Activated T-cell treated with anti-CD3 and anti-CD28 coated beads, Interleukin-2, amount 50 U/mL, for 24 hours (primary cell): ENCODE measurements at regions not wholly inside any gene's neighbourhood (a gene's known extent, or its start where the extent isn't known, plus 50 kb on each side); places are given as distances from the start of the nearest gene placed in this dataset.
A peak's percentile ranks its signal among the peaks of the same experiment; 100 is the strongest.
"Not testable (repeated sequence)": the region's sequence is repeated elsewhere in the genome, so short reads cannot be mapped to it uniquely, and the experiment has no call there.

Experiments
- DNase-seq: peaks from one replicate; pipeline ENCODE4 v3.0.0-alpha.2; 2020
- H3K27ac Mint-ChIP-seq: 2 replicates; pipeline ENCODE4 v1.8.0; 2020; ENCODE audit warnings: mild to moderate bottlenecking, mixed read lengths
- H3K27me3 Mint-ChIP-seq: 2 replicates; pipeline ENCODE4 v1.8.0; 2020; ENCODE audit warnings: mixed read lengths
- H3K36me3 Mint-ChIP-seq: 2 replicates; pipeline ENCODE4 v1.8.0; 2020; ENCODE audit warnings: low read depth, mixed read lengths
- H3K4me1 Mint-ChIP-seq: 2 replicates; pipeline ENCODE4 v1.8.0; 2020; ENCODE audit warnings: low read depth, mixed read lengths
- H3K4me3 Mint-ChIP-seq: 2 replicates; pipeline ENCODE4 v1.8.0; 2020; ENCODE audit warnings: mild to moderate bottlenecking, moderate library complexity, mixed read lengths
- H3K9me3 Mint-ChIP-seq: 2 replicates; pipeline ENCODE4 v1.8.0; 2020; ENCODE audit warnings: mixed read lengths

DNA sequence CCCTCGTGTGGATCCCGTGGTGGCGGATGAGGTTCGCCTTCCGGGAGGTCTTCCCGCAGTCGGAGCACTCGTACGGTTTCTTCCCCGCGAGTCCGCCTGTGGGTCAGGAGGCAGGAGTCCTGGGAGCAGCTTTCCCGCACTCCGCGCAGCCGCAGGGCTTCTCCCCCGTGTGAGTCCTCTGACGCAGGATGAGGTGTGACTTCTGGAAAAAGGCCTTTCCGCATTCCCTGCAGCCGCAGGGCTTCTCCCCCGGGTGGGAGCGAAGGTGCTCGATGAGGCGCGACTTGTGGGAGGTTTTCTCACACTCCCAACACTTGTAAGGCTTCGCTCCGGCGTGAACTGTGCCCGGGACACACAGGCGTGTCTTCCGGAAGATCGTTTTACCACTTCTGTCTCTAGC lies 68.8 kb upstream of the WIPI2 start:
- not testable (repeated sequence) for H3K36me3 Mint-ChIP-seq, DNase-seq, H3K27me3 Mint-ChIP-seq, H3K4me1 Mint-ChIP-seq, H3K4me3 Mint-ChIP-seq, H3K27ac Mint-ChIP-seq, H3K9me3 Mint-ChIP-seq

DNA sequence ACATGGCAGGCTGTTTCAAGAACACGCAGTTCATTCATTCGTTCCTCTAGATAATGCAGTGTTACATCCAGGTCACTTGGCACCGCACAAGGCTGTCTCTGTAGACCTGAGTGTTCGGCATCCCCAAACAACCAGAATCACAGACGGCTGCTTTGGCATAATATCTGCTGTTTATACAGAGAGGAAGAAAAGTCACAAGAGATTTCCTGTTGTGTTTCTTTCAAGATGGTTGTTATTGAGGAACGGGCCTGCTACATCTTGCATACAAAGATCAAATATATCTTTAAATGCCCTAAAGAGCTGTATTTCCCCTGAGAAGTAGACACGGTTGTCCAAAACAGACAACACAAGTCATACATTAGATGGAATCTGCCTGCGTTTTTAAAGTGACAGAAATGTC lies 58.8 kb upstream of the WIPI2 start:
- not testable (repeated sequence) for DNase-seq, H3K9me3 Mint-ChIP-seq, H3K27me3 Mint-ChIP-seq, H3K4me3 Mint-ChIP-seq, H3K27ac Mint-ChIP-seq, H3K36me3 Mint-ChIP-seq
- peaks cover 16% of the 10 kb centered on the region for H3K4me1 Mint-ChIP-seq

DNA sequence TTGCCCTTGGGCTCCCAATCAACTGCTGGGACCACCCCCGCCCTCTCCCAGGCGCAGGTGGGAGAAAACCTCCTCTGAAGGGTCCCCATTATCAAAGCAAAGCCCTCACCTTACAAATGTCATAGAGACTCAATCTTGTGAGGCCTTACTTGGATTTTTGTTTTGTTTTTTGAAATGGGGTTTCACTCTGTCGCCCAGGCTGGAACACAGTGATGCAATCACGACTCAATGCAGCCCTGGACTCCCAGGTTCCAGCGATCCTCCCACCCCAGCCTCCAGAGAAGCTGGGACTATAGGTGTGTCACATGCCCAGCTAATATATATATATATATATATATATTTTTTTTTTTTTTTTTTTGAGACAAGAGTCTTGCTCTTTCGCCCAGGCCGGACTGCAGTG lies 57.5 kb upstream of the WIPI2 start:
- no peaks in the 10 kb centered on the region for H3K27me3 Mint-ChIP-seq
- H3K36me3 Mint-ChIP-seq: no peaks in the 10 kb centered on the region
- no peak overlapping the region for H3K27ac Mint-ChIP-seq
- H3K4me1 Mint-ChIP-seq: peaks cover 16% of the 10 kb centered on the region
- H3K4me3 Mint-ChIP-seq: no peak overlapping the region
- no peaks in the 10 kb centered on the region for H3K9me3 Mint-ChIP-seq
- DNase-seq: no peak

DNA sequence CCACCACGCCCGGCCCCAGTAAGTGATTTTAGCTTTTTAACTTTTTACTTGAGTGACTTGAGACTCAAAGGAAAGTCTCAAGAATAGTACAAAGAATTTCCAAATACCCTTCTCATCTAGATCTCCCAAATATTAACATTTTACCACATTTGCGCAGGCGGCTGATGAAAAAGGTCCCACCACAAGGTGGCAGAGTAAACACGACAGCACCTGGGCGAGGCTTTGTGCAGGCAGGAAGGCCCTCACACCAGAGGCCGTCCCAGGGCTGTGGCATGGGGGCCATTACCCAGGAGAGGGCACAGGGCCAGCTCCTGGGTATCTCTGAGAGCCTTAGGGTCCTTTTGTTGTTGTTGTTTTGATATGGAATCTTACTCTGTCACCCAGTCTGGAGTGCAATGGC lies 50.0 kb upstream of the WIPI2 start:
- H3K27ac Mint-ChIP-seq: no peak overlapping the region
- no peaks in the 10 kb centered on the region for H3K27me3 Mint-ChIP-seq
- no peaks in the 10 kb centered on the region for H3K36me3 Mint-ChIP-seq
- DNase-seq: peak; percentile 41
- no peaks in the 10 kb centered on the region for H3K9me3 Mint-ChIP-seq
- H3K4me1 Mint-ChIP-seq: peaks cover 19% of the 10 kb centered on the region
- no peak overlapping the region for H3K4me3 Mint-ChIP-seq
